ENCODE measurements at regions not wholly inside any gene's neighbourhood (a gene's known extent, or its start where the extent isn't known, plus 50 kb on each side); places are given as distances from the start of the nearest gene placed in this dataset.

GRCh38 chr6:48782225-48782624, 671.2 kb upstream of the PTCHD4 start:
- DNase-seq (ENCODE audit: extremely low read depth, insufficient read length), result no peak
- TF ChIP-seq CTCF (IDR thresholded peaks at IDR 0.05; ENCODE audit: insufficient read depth, low read length, poor library complexity, severe bottlenecking), result no peak
- no peaks in the 10 kb centered on the region for H3K27me3 ChIP-seq (replicated peaks; ENCODE audit: control insufficient read depth, insufficient read depth, low read length)
- no peak overlapping the region for H3K4me3 ChIP-seq (replicated peaks; ENCODE audit: low read depth, low read length)
- no peaks in the 10 kb centered on the region for H3K36me3 ChIP-seq (ENCODE audit: control insufficient read depth, insufficient read depth, low read length)

GRCh38 chr6:48777411-48777810, 666.4 kb upstream of the PTCHD4 start:
- no peak for DNase-seq (ENCODE audit: extremely low read depth, insufficient read length)
- Histone ChIP-seq H3K27me3 (replicated peaks; ENCODE audit: control insufficient read depth, insufficient read depth, low read length) (no peaks in the 10 kb centered on the region), H3K4me3 (replicated peaks; ENCODE audit: low read depth, low read length) (no peak overlapping the region), H3K36me3 (ENCODE audit: control insufficient read depth, insufficient read depth, low read length) (no peaks in the 10 kb centered on the region)
- TF ChIP-seq CTCF (IDR thresholded peaks at IDR 0.05; ENCODE audit: insufficient read depth, low read length, poor library complexity, severe bottlenecking), result no peak

- no peak for DNase-seq (ENCODE audit: extremely low read depth, insufficient read length)
- Histone ChIP-seq H3K27me3 (replicated peaks; ENCODE audit: control insufficient read depth, insufficient read depth, low read length) (no peaks in the 10 kb centered on the region), H3K4me3 (replicated peaks; ENCODE audit: low read depth, low read length) (no peak overlapping the region), H3K36me3 (ENCODE audit: control insufficient read depth, insufficient read depth, low read length) (no peaks in the 10 kb centered on the region)
- TF ChIP-seq CTCF (IDR thresholded peaks at IDR 0.05; ENCODE audit: insufficient read depth, low read length, poor library complexity, severe bottlenecking), result no peak
Observed at GRCh38 chr6:48775157-48775556, 664.2 kb upstream of the PTCHD4 start.

GRCh38 chr6:48774276-48774675, 663.3 kb upstream of the PTCHD4 start:
- DNase-seq (ENCODE audit: extremely low read depth, insufficient read length), result no peak
- TF ChIP-seq CTCF (IDR thresholded peaks at IDR 0.05; ENCODE audit: insufficient read depth, low read length, poor library complexity, severe bottlenecking), result no peak
- Histone ChIP-seq H3K4me3 (replicated peaks; ENCODE audit: low read depth, low read length) (no peak overlapping the region), H3K36me3 (ENCODE audit: control insufficient read depth, insufficient read depth, low read length) (no peaks in the 10 kb centered on the region), H3K27me3 (replicated peaks; ENCODE audit: control insufficient read depth, insufficient read depth, low read length) (no peaks in the 10 kb centered on the region)

- DNase-seq (ENCODE audit: extremely low read depth, insufficient read length), result no peak
- no peak for TF ChIP-seq CTCF (IDR thresholded peaks at IDR 0.05; ENCODE audit: insufficient read depth, low read length, poor library complexity, severe bottlenecking)
- Histone ChIP-seq H3K36me3 (ENCODE audit: control insufficient read depth, insufficient read depth, low read length) (no peaks in the 10 kb centered on the region), H3K4me3 (replicated peaks; ENCODE audit: low read depth, low read length) (no peak overlapping the region), H3K27me3 (replicated peaks; ENCODE audit: control insufficient read depth, insufficient read depth, low read length) (no peaks in the 10 kb centered on the region)
Observed at GRCh38 chr6:48766349-48766748, 655.4 kb upstream of the PTCHD4 start.

GRCh38 chr6:48765352-48765961, 654.5 kb upstream of the PTCHD4 start:
- Histone ChIP-seq H3K4me3 (replicated peaks; ENCODE audit: low read depth, low read length) (no peak overlapping the region), H3K27me3 (replicated peaks; ENCODE audit: control insufficient read depth, insufficient read depth, low read length) (no peaks in the 10 kb centered on the region), H3K36me3 (ENCODE audit: control insufficient read depth, insufficient read depth, low read length) (no peaks in the 10 kb centered on the region)
- peak; percentile 38 for TF ChIP-seq CTCF (IDR thresholded peaks at IDR 0.05; ENCODE audit: insufficient read depth, low read length, poor library complexity, severe bottlenecking)
- no peak for DNase-seq (ENCODE audit: extremely low read depth, insufficient read length)
